ENCODE measurements at regions not wholly inside any gene's neighbourhood (a gene's known extent, or its start where the extent isn't known, plus 50 kb on each side); places are given as distances from the start of the nearest gene placed in this dataset.

DNA sequence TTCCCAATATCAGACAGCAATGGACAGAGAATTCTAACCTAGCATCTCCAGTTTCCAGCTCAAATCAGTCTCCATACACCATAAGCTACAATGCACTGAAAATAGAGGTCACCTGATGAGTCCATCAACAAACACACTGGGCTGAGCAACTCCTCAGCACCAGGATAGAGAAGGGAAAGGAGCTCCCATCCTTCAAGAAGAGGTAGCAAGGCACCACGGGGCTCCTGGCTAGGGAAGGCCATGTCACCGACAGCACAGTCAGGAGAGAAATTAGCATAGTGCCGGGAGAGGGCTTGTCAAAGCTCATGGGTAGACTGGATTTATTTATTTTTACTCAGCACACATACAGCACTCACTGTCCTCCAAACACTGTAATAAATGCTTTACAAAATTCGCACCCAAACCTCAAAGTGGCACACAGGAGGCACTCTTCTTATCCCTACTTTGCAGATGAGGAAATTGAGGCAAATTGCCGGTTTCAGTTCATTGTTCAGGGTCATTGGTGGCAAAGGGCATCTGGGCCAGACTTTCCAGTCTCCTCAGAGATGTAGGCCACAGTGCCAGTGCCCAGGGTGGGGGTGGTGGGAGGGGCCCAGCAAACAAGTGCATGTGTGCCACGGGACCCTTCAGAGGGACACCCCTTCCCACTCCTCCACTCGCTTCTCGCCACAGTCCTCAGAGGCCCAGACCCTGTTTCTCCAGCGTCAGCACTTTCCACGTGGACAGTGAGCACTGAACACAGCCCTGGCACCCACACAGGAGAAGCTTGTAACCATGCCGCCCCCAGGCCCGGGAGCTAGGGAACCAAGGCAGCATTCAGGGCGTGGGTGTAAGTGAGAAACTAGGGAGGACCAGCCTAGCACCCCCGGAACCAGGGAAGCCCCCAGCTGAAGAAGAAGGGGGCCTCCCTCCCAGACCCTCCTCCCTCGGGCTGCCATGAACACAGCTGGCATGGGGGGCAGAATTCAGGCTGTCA, 1417.4 kb downstream of the TBC1D22A start:
- TF ChIP-seq EZH2phosphoT487 (IDR thresholded peaks at IDR 0.05; ENCODE audit: insufficient read depth, low read depth) (no peak), EZH2 (IDR thresholded peaks at IDR 0.05; ENCODE audit: insufficient read depth, poor library complexity, severe bottlenecking) (no peak)
